Spleen (tissue), 7 donors: ENCODE measurements at regions not wholly inside any gene's neighbourhood (a gene's known extent, or its start where the extent isn't known, plus 50 kb on each side); places are given as distances from the start of the nearest gene placed in this dataset.

ENCODE experiments used
- POLR2A ChIP-seq, 3 donors: fragments of 450-650 bp; IDR thresholded peaks; one replicate each; pipeline ENCODE4 v1.5.1; 2017; ENCODE audit warnings: antibody characterized with exemption in 3 of 3, mild to moderate bottlenecking in 1 of 3
- TF ChIP-seq, protein P1 (sequence below), 11 experiments: fragments of 200-600 bp in 7 of 11; fragments of 450-650 bp in 4 of 11; sonication (generic) in 4 of 11; IDR thresholded peaks in 8 of 11; conservative IDR thresholded peaks in 3 of 11; 1 replicate in 7 of 11; 2 replicates in 4 of 11; pipeline versions ENCODE4 v1.4.0 to v1.8.0; 2016 to 2021; ENCODE audit warnings: antibody characterized with exemption in 11 of 11, inconsistent platforms in 4 of 11, mild to moderate bottlenecking in 1 of 11
- donor health status: DM: no; HTN: no; CAD: no; lungs with moderate emphysema.
- donor health status: DM: no; HTN: no; CAD: no.
- donor health status: DM: no; HTN: no; CAD: no.

GRCh38 chr10:65234261-65234660 lies 1691.6 kb upstream of the LRRTM3 start:
- TF ChIP-seq, protein P1, sequence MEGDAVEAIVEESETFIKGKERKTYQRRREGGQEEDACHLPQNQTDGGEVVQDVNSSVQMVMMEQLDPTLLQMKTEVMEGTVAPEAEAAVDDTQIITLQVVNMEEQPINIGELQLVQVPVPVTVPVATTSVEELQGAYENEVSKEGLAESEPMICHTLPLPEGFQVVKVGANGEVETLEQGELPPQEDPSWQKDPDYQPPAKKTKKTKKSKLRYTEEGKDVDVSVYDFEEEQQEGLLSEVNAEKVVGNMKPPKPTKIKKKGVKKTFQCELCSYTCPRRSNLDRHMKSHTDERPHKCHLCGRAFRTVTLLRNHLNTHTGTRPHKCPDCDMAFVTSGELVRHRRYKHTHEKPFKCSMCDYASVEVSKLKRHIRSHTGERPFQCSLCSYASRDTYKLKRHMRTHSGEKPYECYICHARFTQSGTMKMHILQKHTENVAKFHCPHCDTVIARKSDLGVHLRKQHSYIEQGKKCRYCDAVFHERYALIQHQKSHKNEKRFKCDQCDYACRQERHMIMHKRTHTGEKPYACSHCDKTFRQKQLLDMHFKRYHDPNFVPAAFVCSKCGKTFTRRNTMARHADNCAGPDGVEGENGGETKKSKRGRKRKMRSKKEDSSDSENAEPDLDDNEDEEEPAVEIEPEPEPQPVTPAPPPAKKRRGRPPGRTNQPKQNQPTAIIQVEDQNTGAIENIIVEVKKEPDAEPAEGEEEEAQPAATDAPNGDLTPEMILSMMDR (IDR thresholded peaks at IDR 0.05 in 8 of 11, conservative IDR thresholded peaks at IDR 0.05 in 3 of 11) = no peak
- no peak for TF ChIP-seq POLR2A (IDR thresholded peaks at IDR 0.05)
